Omental fat pad (tissue), 3 donors: ENCODE measurements at regions not wholly inside any gene's neighbourhood (a gene's known extent, or its start where the extent isn't known, plus 50 kb on each side); places are given as distances from the start of the nearest gene placed in this dataset.
"Not testable (repeated sequence)": the region's sequence is repeated elsewhere in the genome, so short reads cannot be mapped to it uniquely, and the experiment has no call there.

Experiments
- ATAC-seq: fragments of 150-250 bp; one replicate; pipeline ENCODE4 v1.9.1; 2016; ENCODE audit warnings: mild to moderate bottlenecking, moderate library complexity; ENCODE audit not compliant: low FRiP score
- DNase-seq: peaks from one replicate; pipeline ENCODE4 v3.0.0-alpha.2; 2019; ENCODE audit warnings: low spot score
- TF ChIP-seq, protein P1 (sequence below), 3 donors: fragments of 450-650 bp; IDR thresholded peaks; one replicate each; pipeline ENCODE4 v1.5.1; 2016 to 2017; ENCODE audit warnings: antibody characterized with exemption in 3 of 3, mild to moderate bottlenecking in 3 of 3, moderate library complexity in 2 of 3

DNA sequence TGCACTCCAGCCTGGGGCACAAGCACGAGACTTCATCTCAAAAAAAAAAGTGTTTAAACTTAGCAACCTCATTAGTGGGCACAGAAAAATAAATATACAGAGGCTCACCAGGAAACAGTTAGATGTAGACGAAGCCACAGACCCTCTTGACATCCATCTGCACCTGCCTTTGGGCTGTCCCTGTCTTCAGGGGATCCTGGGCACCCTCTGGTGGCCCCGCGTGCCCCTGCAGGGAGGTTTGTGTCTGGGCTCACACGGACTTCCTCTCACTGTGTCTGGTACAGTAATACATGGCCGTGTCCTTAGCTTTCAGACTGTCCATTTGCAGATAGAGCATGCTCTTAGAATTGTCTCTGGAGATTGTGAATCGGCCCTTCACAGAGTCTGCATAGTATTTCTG lies 916.5 kb downstream of the TMEM121 start:
- ATAC-seq (no peak), DNase-seq (no peak)
- TF ChIP-seq, protein P1, sequence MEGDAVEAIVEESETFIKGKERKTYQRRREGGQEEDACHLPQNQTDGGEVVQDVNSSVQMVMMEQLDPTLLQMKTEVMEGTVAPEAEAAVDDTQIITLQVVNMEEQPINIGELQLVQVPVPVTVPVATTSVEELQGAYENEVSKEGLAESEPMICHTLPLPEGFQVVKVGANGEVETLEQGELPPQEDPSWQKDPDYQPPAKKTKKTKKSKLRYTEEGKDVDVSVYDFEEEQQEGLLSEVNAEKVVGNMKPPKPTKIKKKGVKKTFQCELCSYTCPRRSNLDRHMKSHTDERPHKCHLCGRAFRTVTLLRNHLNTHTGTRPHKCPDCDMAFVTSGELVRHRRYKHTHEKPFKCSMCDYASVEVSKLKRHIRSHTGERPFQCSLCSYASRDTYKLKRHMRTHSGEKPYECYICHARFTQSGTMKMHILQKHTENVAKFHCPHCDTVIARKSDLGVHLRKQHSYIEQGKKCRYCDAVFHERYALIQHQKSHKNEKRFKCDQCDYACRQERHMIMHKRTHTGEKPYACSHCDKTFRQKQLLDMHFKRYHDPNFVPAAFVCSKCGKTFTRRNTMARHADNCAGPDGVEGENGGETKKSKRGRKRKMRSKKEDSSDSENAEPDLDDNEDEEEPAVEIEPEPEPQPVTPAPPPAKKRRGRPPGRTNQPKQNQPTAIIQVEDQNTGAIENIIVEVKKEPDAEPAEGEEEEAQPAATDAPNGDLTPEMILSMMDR (IDR thresholded peaks at IDR 0.05), result no peak

DNA sequence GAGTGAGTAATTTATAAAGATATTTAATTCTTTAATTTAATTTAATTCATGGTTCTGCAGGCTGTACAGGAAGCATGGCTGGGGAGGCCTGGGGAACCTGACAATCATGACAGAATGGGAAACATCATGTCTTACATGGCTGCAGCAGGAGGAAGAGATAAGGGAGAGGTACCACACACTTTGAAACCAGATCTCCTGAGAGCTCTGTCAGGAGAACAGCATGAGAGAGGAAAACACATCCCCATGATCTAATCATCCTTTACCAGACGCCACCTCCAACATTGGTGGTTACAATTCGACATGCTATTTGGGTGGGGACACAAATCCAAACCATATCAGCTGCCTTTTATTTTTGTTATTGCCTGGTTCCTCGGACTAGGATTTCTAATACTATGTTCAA lies 928.6 kb downstream of the TMEM121 start:
- DNase-seq, result no peak
- TF ChIP-seq, protein P1 (IDR thresholded peaks at IDR 0.05), result no peak
- no peak for ATAC-seq

DNA sequence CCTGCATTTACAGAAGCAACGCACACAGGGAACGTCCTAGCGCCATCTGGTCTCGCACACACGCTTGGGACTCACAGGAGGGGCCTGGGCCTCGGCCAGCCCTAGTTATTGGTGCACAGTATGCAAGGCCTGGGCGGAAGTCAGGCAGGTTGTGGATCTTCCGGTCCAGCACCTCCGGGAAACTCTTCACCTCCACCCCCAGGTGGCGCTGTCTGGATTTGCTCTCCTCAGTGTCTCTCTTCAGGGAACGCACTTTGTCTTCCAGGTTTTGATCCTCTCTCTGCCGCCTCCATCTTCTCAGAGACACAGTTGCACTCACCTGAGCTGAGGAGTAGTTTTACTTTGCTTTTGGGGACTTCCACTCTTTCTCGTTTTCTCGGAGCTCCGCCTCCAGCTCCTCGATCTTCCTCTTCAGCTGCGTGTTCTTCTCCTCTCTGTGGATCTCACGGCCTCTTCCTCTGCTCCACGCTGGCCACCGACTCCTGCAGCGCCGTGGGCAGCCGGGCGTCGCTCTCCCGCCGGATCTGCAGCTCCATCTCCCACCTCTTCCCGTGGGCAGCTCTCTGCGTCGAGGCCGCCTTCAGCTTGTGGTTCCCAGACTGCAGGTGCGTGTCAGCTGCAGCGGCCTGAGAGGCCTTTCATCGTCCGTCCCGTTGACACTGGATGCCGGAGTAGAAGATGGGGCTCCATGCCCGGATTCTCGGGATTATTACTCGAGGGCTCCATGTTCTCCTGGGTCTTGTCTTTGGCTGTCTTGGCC lies 933.8 kb downstream of the TMEM121 start:
- no peak for DNase-seq
- ATAC-seq, result no peak
- TF ChIP-seq, protein P1 (IDR thresholded peaks at IDR 0.05), result no peak

DNA sequence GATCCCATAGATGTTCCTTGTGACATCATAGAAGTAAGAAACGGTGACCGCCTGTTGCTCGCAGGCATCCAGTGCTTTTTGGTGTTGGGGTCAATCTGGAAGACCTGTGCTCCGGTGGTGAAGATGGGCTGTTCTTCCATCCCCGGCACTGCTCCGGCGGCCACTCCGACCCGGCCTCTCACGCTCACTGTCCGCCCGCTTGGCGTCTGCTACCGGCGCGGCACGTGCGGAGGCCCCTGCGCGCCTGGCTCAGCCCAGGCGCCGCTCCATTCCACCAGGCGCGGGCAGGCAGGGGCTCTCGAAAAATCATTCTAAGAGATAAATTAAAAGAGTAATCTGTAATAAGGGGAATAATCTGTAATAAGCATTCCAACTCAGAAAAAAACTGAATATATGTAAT lies 934.5 kb downstream of the TMEM121 start:
- DNase-seq (no peak), ATAC-seq (no peak)
- TF ChIP-seq, protein P1 (IDR thresholded peaks at IDR 0.05), result no peak

DNA sequence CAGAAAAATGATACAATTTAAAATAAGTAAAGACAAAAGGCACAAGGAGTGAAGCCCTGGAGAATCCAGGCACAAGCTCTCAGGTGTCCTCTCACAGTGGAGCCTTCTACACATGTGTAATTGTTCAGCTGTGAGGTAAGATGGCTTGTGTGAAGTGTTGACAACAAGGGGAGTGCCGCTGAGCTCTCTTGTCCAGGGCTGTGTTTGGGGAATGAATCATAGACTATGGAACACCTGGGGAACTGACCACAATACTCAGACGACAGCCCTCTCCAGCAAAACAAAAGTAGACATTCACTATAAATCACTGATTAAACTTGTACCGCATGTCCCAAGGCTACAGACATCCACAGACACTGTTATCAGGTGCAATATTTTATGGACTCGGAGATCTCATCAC lies 940.1 kb downstream of the TMEM121 start:
- not testable (repeated sequence) for ATAC-seq, DNase-seq

DNA sequence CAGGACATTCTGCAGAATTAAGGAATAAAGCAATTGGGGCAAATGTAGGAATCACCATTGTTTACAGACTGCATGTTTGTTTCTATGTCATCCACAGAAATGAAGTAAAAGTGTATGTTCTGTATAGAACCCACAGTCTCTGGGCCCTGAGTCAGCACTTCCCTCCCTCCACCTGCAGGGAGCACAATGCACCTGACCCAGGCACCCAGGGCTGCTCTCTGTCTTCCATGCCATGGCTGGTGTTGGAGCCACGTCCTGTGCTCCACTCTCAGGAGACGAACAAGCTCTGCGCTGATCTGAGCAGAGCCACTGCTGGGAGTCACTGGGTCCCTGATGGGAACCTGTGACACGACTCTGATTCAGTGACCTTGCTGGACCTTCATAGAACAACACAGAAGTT lies 942.5 kb downstream of the TMEM121 start:
- not testable (repeated sequence) for DNase-seq, ATAC-seq

DNA sequence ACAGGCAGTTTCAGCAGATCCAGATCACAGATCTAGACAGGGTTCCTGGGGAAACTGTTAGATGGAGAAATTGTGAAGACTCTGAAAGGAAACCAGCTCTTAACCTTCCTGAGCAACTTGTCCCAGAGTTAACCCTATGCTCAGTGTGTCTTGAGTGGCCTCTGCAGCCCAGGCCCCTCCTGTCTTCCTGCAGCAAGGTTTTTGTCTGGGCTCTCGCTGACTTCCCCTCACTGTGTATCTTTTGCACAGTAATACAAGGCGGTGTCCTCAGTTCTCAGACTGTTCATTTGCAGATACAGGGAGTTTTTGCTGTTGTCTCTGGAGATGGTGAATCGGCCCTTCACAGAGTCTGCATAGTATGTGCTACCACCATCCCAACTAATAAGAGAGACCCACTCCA lies 943.6 kb downstream of the TMEM121 start:
- not testable (repeated sequence) for DNase-seq, ATAC-seq

DNA sequence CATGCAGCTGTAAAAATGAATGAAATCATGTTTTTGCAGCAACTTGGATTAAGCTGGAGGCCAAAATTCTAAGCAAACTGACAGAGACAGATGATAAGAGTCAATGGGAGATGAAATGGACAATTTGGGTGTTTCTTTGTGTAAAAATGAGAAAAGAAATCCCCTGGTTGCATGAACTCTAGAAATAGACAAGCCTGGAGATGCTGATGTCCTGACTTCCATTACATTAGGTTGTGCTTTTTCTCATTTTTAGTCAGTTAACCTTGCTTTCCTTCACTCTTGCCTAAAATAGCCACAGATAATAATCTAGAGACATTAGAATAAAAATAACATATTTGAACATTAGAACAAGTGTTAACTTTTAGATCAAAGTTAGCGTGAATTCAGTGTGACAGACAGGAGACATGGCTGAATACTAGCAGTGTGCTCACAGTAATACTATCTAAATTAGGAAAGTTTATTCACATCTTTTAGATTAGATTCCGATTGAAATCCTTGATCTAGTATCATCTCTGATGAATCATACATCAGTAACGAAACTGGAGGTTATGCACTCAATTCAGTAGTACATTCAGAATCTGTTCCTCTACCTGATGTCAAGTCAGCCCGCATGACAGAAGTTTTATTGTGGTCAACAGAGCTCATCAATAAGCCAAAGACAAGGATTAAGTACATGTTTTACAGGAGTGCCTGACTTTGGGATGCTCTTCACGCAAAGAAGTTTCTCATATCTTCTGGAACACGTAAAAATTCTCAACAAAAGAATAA lies 948.1 kb downstream of the TMEM121 start:
- ATAC-seq, DNase-seq: not testable (repeated sequence)

DNA sequence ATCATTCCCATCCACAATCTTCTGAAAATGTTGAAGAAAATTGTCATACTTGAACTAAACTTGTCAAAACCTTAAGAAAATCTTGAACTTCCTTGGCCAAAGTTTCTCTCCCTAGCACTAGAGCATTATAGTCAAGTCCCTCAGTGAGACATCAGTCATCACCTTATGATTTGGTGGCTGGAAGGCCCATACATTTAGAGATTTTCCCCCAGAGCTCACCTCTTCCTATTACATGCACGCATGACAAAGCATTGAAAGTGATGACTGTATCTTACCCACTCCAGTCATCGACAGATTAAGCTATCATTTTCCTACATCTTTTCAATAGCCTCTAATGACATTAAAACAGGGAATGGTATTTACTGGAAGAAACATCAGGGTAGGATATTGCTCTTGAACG lies 948.8 kb downstream of the TMEM121 start:
- ATAC-seq, result not testable (repeated sequence)

DNA sequence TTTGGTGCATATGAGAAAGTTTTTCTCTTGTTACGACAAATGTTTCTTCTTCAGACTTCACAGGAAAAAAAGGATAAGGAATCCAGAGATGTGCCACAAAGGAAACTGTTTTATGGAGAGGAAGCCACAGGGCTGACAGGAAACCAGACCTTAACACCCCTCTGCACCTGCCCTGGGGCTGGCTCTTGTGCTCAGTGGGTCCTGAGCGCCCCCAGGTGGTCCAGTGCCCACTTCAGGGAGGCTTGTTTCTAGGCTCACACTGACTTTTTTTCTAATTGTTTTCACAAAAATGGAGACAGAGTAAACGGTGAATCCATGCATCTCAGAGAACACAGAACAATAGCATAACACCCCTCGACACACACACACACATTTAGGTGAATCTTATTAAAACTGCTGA lies 951.2 kb downstream of the TMEM121 start:
- not testable (repeated sequence) for DNase-seq, ATAC-seq

More for the DNA sequence above, 948.8 kb downstream of the TMEM121 start:
- not testable (repeated sequence) for DNase-seq

DNA sequence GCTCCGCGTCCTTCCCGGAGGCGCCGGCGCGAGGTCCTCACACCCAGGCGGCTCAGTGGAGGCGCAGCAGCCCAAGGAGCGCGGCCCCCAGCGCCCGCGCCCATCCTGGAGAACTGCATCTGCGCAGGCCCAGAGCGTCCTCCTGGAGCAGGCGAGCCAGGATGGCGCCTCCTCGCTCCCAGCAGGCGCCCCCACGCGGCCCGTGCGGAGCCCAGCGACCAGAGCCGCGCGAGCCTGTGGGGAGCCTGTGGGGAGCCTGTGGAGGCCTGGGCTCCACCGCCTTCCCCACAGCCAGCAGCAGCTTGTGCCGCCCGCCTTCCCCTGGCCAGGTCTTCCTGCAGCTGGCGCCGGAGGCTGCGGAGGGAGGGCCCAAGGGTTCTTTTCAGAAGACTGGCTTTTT lies 953.9 kb downstream of the TMEM121 start:
- not testable (repeated sequence) for DNase-seq, ATAC-seq

DNA sequence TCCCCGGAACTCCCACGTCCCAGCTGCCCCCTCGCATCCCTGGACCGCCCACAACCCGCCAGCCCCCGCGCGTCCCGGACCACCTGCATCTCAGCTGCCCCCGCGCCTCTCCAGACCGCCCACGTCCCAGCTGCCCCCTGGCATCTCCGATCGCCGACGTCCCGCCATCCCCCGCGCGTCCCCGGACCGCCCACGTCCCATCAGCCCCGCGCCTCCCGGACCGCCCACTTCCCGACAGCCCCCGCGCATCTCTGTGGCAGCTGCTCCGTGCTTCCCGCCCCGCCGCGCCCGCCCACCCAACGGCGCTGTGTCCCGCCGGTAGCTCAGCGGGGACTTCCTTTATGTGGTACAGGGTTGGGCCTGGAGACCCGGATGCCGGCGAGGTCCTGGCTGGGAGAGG lies 955.8 kb downstream of the TMEM121 start:
- not testable (repeated sequence) for DNase-seq, ATAC-seq
